Keratinocyte (primary cell): ENCODE measurements at regions not wholly inside any gene's neighbourhood (a gene's known extent, or its start where the extent isn't known, plus 50 kb on each side); places are given as distances from the start of the nearest gene placed in this dataset.

Experiments
- CTCF ChIP-seq, 3 experiments: IDR thresholded peaks in 1 of 3; conservative IDR thresholded peaks in 1 of 3; optimal IDR thresholded peaks in 1 of 3; 2 replicates in 2 of 3; 3 replicates in 1 of 3; pipeline versions ENCODE3 to v1.5.1; 2011; ENCODE audit warnings: low read length in 3 of 3, mild to moderate bottlenecking in 3 of 3, moderate library complexity in 2 of 3, control low read depth in 1 of 3, inconsistent platforms in 1 of 3; ENCODE audit not compliant: insufficient read depth in 2 of 3; ENCODE audit errors: extremely low read depth in 1 of 3
- EZH2 ChIP-seq: IDR thresholded peaks from one replicate; pipeline ENCODE4 v1.6.1; 2012; ENCODE audit warnings: inconsistent platforms, mild to moderate bottlenecking, low read length, moderate library complexity

DNA sequence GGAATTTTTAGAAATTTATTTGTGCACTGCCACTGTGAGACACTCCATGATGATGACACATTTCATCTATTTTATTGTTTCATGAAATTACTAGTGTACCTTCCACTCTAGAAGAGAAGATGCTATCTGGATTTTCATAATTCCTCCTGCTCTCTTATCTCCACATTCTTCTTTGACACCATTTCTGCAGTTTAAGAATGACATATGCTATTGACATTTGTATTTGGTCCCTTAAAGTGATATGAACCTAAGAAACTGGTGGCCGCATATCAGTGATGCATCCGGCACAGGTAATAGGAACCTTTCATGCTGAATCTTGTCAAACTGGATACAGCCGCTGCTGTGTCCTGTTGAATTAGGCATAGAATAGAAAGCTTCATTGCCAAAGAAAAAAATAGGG, 696.3 kb downstream of the TMEM121 start:
- TF ChIP-seq CTCF (optimal IDR thresholded peaks at IDR 0.05 in 1 of 3, IDR thresholded peaks at IDR 0.05 in 1 of 3, conservative IDR thresholded peaks at IDR 0.05 in 1 of 3; ENCODE audit: extremely low read depth in 1 of 3, insufficient read depth in 2 of 3, low read length in 3 of 3) (no peak), EZH2 (no peak)
